ENCODE measurements at regions not wholly inside any gene's neighbourhood (a gene's known extent, or its start where the extent isn't known, plus 50 kb on each side); places are given as distances from the start of the nearest gene placed in this dataset.

GRCh38 chr7:68399991-68400590 lies 1198.2 kb upstream of the AUTS2 start:
- Histone ChIP-seq H3K4me2 (ENCODE audit: low read length) (no peak overlapping the region), H3K4me1 (ENCODE audit: control insufficient read depth, low read length) (no peaks in the 10 kb centered on the region)

DNA sequence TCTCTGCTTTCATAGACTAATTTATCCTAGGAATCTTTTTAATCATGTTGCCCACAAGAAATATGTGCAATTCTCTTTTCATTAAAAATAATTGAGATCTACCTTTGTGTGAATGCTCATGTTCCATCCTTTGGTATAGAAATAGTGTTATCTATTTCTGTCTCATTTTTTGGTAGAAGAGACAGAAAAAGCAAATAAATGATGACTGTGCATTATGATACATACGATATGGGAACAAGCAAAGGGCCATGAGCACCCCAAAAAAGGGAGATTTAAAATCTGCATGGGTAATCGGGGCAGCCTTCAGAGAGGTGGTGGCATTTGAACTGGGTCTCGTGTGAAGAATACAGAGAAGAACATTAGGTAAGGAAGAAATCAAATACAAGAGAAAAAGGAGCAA lies 1197.5 kb upstream of the AUTS2 start:
- no peaks in the 10 kb centered on the region; the same call in 1 of the 2 replicates for H3K9me3 ChIP-seq (ENCODE audit: control insufficient read depth, insufficient read depth, low read length)
- H3K27ac ChIP-seq (ENCODE audit: low read depth, low read length) = no peak overlapping the region

More at GRCh38 chr7:68399991-68400590, 1198.2 kb upstream of the AUTS2 start:
- Histone ChIP-seq H3K9me2 (replicated peaks; ENCODE audit: control insufficient read depth, low read length) (no peaks in the 10 kb centered on the region), H3K27me3 (ENCODE audit: control insufficient read depth, low read length) (no peaks in the 10 kb centered on the region), H3K27ac (ENCODE audit: low read depth, low read length) (no peak overlapping the region), H3K79me2 (ENCODE audit: control insufficient read depth, low read length) (no peaks in the 10 kb centered on the region), H3K9me3 (ENCODE audit: control insufficient read depth, insufficient read depth, low read length) (no peaks in the 10 kb centered on the region; the same call in 1 of the 2 replicates), H4K20me1 (ENCODE audit: control insufficient read depth, insufficient read depth, low read depth, low read length) (no peaks in the 10 kb centered on the region), H3K36me3 (ENCODE audit: control insufficient read depth, low read length) (no peaks in the 10 kb centered on the region), H3F3A (ENCODE audit: control insufficient read depth, insufficient read depth) (no peaks in the 10 kb centered on the region), H3K4me3 (ENCODE audit: low read length) (no peak overlapping the region)
- TF ChIP-seq EZH2phosphoT487 (IDR thresholded peaks at IDR 0.05; ENCODE audit: borderline replicate concordance, low read length) (no peak), CTCF (IDR thresholded peaks at IDR 0.05; ENCODE audit: low read depth, low read length, poor library complexity, severe bottlenecking) (no peak)

DNA sequence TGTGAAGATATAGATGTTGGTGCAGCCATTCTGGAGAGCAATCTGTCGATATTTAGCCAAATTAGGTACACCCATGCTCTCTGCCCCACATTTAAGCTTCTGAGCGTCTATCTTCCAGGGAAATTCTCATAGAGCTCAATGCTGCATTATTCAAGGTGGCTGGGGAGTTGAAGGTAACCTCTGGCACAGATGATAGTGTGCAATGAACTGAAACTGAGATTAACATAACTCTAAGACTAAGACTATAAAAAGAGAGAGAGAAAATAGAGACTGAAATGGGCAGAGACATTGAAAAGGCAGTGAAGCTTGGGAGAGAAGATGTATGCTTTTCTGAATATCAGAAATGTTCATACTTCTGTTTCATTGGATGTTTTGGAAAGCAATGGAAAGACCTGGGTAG lies 1197.0 kb upstream of the AUTS2 start:
- TF ChIP-seq CTCF (IDR thresholded peaks at IDR 0.05; ENCODE audit: low read depth, low read length, poor library complexity, severe bottlenecking) (no peak), EZH2phosphoT487 (IDR thresholded peaks at IDR 0.05; ENCODE audit: borderline replicate concordance, low read length) (no peak)
- Histone ChIP-seq H3K4me2 (ENCODE audit: low read length) (no peak overlapping the region), H3K27me3 (ENCODE audit: control insufficient read depth, low read length) (no peaks in the 10 kb centered on the region), H3K79me2 (ENCODE audit: control insufficient read depth, low read length) (no peaks in the 10 kb centered on the region), H3K4me3 (ENCODE audit: low read length) (no peak overlapping the region), H3K36me3 (ENCODE audit: control insufficient read depth, low read length) (no peaks in the 10 kb centered on the region), H3K27ac (ENCODE audit: low read depth, low read length) (no peak overlapping the region), H3K9me2 (replicated peaks; ENCODE audit: control insufficient read depth, low read length) (no peaks in the 10 kb centered on the region), H4K20me1 (ENCODE audit: control insufficient read depth, insufficient read depth, low read depth, low read length) (no peaks in the 10 kb centered on the region), H3F3A (ENCODE audit: control insufficient read depth, insufficient read depth) (no peaks in the 10 kb centered on the region), H3K9me3 (ENCODE audit: control insufficient read depth, insufficient read depth, low read length) (no peaks in the 10 kb centered on the region; the same call in 1 of the 2 replicates), H3K4me1 (ENCODE audit: control insufficient read depth, low read length) (no peaks in the 10 kb centered on the region)

More for the DNA sequence above, 1197.5 kb upstream of the AUTS2 start:
- no peaks in the 10 kb centered on the region for H3K9me2 ChIP-seq (replicated peaks; ENCODE audit: control insufficient read depth, low read length)
- no peaks in the 10 kb centered on the region for H3K4me1 ChIP-seq (ENCODE audit: control insufficient read depth, low read length)
- no peaks in the 10 kb centered on the region for H3K79me2 ChIP-seq (ENCODE audit: control insufficient read depth, low read length)
- H3K36me3 ChIP-seq (ENCODE audit: control insufficient read depth, low read length) = no peaks in the 10 kb centered on the region
- no peaks in the 10 kb centered on the region for H4K20me1 ChIP-seq (ENCODE audit: control insufficient read depth, insufficient read depth, low read depth, low read length)
- no peak for TF ChIP-seq CTCF (IDR thresholded peaks at IDR 0.05; ENCODE audit: low read depth, low read length, poor library complexity, severe bottlenecking)
- no peak for TF ChIP-seq EZH2phosphoT487 (IDR thresholded peaks at IDR 0.05; ENCODE audit: borderline replicate concordance, low read length)
- H3F3A ChIP-seq (ENCODE audit: control insufficient read depth, insufficient read depth) = no peaks in the 10 kb centered on the region
- no peak overlapping the region for H3K4me3 ChIP-seq (ENCODE audit: low read length)
- H3K27me3 ChIP-seq (ENCODE audit: control insufficient read depth, low read length) = no peaks in the 10 kb centered on the region
- no peak overlapping the region for H3K4me2 ChIP-seq (ENCODE audit: low read length)

All from DOHH2 (cell line).